HEK293T (cell line): ENCODE measurements at regions not wholly inside any gene's neighbourhood (a gene's known extent, or its start where the extent isn't known, plus 50 kb on each side); places are given as distances from the start of the nearest gene placed in this dataset.

Experiments used
- CTCF ChIA-PET: fragments of 350-600 bp; formaldehyde crosslinking; extraction: SDS; loops from one replicate; lab custom pipeline; 2021; ENCODE audit warnings: antibody characterized with exemption, inconsistent platforms; lab: Yijun Ruan, JAX
- POLR2A ChIA-PET: fragments of 350-600 bp; formaldehyde crosslinking; extraction: SDS; loops from one replicate; lab custom pipeline; 2020; ENCODE audit warnings: antibody characterized with exemption, inconsistent platforms; lab: Yijun Ruan, JAX
- DNase-seq: peaks from one replicate; pipeline ENCODE4 v3.0.0; 2012; ENCODE audit warnings: mixed read lengths; ENCODE audit errors: extremely low spot score
- ARNT ChIP-seq: fragments of 450-650 bp; IDR thresholded peaks from 2 replicates; pipeline ENCODE4 v1.6.1; 2017; ENCODE audit warnings: mild to moderate bottlenecking
- BHLHE40 ChIP-seq: fragments of 450-650 bp; IDR thresholded peaks from 2 replicates; pipeline ENCODE4 v1.6.1; 2016; ENCODE audit warnings: mild to moderate bottlenecking, moderate library complexity, borderline replicate concordance
- CTBP1 ChIP-seq: fragments of 450-650 bp; IDR thresholded peaks from 2 replicates; pipeline ENCODE4 v1.6.1; 2016; ENCODE audit warnings: borderline replicate concordance
- ELF4 ChIP-seq: fragments of 450-650 bp; IDR thresholded peaks from 2 replicates; pipeline ENCODE4 v1.6.1; 2017; ENCODE audit warnings: antibody characterized with exemption
- FOXA1 ChIP-seq: fragments of 450-650 bp; IDR thresholded peaks from 2 replicates; pipeline ENCODE4 v1.6.1; 2016; ENCODE audit warnings: mild to moderate bottlenecking
- FOXK2 ChIP-seq: fragments of 450-650 bp; IDR thresholded peaks from 2 replicates; pipeline ENCODE4 v1.6.1; 2016; ENCODE audit warnings: mild to moderate bottlenecking
- FOXM1 ChIP-seq: fragments of 450-650 bp; IDR thresholded peaks from 2 replicates; pipeline ENCODE4 v1.6.1; 2017; ENCODE audit warnings: mild to moderate bottlenecking, borderline replicate concordance
- HDGF ChIP-seq: fragments of 450-650 bp; IDR thresholded peaks from 2 replicates; pipeline ENCODE4 v1.6.1; 2017; ENCODE audit warnings: antibody characterized with exemption, borderline replicate concordance
- L3MBTL2 ChIP-seq: fragments of 450-650 bp; conservative IDR thresholded peaks from 2 replicates; pipeline ENCODE4 v1.6.1; 2016; ENCODE audit warnings: mild to moderate bottlenecking
- LEF1 ChIP-seq: fragments of 450-650 bp; IDR thresholded peaks from 2 replicates; pipeline ENCODE4 v1.6.1; 2017; ENCODE audit warnings: mild to moderate bottlenecking, borderline replicate concordance
- NFRKB ChIP-seq: fragments of 450-650 bp; IDR thresholded peaks from 2 replicates; pipeline ENCODE4 v1.6.1; 2016; ENCODE audit warnings: mild to moderate bottlenecking, moderate library complexity
- PKNOX1 ChIP-seq: fragments of 450-650 bp; IDR thresholded peaks from 2 replicates; pipeline ENCODE4 v1.6.1; 2016
- SP1 ChIP-seq: fragments of 450-650 bp; IDR thresholded peaks from 2 replicates; pipeline ENCODE4 v1.6.1; 2017
- SUZ12 ChIP-seq: fragments of 450-650 bp; IDR thresholded peaks from 2 replicates; pipeline ENCODE4 v1.6.1; 2016; ENCODE audit warnings: mild to moderate bottlenecking
- TARDBP ChIP-seq: fragments of 450-650 bp; IDR thresholded peaks from 2 replicates; pipeline ENCODE4 v1.6.1; 2016
- ZNF384 ChIP-seq: fragments of 450-650 bp; IDR thresholded peaks from 2 replicates; pipeline ENCODE4 v1.6.1; 2016

GRCh38 chr2:237167934-237168333 is 82.2 kb downstream of the COPS8 start:
- CTCF ChIA-PET: no interaction called here
- POLR2A ChIA-PET: no interaction called here
- TF ChIP-seq FOXK2 (no peak), L3MBTL2 (no peak), CTBP1 (no peak), SUZ12 (no peak), SP1 (no peak), PKNOX1 (no peak), ELF4 (no peak), FOXM1 (no peak), FOXA1 (no peak), HDGF (no peak), LEF1 (no peak)
- DNase-seq: no peak

DNA sequence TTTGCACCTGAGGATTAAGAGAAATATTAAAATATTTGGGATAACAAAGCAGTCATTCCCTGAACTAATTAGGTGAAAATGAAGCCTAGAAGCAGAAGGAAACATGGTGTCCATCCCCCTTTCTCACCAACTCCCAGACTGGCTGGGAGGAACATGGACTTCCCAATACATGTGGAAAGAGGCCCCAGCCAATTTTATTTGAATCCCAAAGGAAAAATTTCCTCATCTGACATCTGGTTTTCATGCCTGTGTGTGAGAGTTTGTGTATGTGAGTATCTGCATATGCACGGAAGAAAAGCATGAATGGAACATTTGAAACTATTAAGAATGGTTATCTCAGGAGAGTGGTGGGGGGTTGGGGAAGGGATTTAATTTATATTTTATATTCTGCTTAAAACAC is 84.3 kb downstream of the COPS8 start:
- DNase-seq: no peak
- POLR2A ChIA-PET: no interaction called here
- no peak for TF ChIP-seq LEF1
- CTCF ChIA-PET: no interaction called here

DNA sequence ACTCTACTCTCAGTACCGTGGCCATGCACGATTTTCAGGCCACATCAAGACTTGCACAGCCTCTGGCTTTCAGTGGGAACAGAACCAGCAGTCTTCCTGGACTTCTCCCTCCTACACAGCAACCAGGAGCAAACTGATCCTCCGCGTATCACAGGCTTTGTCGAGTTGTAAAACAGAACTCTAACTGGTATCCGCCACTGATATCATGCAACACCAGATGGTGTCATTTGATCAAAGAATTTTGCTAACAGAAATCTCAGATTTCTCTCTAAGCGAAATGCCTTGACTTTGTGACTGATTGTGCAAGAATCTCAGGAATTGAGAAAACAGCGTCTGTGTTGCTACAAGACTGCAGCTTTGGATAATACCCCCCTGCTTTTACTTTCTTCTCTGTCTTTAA is 85.7 kb downstream of the COPS8 start:
- CTCF ChIA-PET: no interaction called here
- DNase-seq: no peak
- TF ChIP-seq TARDBP: no peak
- no peak for TF ChIP-seq SUZ12
- no peak for TF ChIP-seq LEF1
- TF ChIP-seq PKNOX1: no peak
- TF ChIP-seq NFRKB: no peak
- POLR2A ChIA-PET: no interaction called here

- ChIA-PET CTCF (no interaction called here), POLR2A (no interaction called here)
- TF ChIP-seq BHLHE40: no peak
- TF ChIP-seq FOXK2: no peak
- TF ChIP-seq PKNOX1: no peak
- no peak for TF ChIP-seq ELF4
- TF ChIP-seq NFRKB: no peak
- no peak for TF ChIP-seq TARDBP
- TF ChIP-seq FOXM1: no peak
- TF ChIP-seq HDGF: no peak
- TF ChIP-seq L3MBTL2: no peak
- TF ChIP-seq SP1: no peak
- TF ChIP-seq CTBP1: no peak
- TF ChIP-seq SUZ12: no peak
- TF ChIP-seq ARNT: no peak
- no peak for TF ChIP-seq FOXA1
- no peak for TF ChIP-seq LEF1
- no peak for TF ChIP-seq ZNF384
- DNase-seq: no peak
These were observed 86.2 kb downstream of the COPS8 start for GRCh38 chr2:237171881-237172280.

- ChIA-PET CTCF (no interaction called here), POLR2A (no interaction called here)
- DNase-seq: no peak
- no peak for TF ChIP-seq TARDBP
- no peak for TF ChIP-seq PKNOX1
- TF ChIP-seq ELF4: no peak
- no peak for TF ChIP-seq SUZ12
These were observed 91.4 kb downstream of the COPS8 start for GRCh38 chr2:237177052-237177451.

DNA sequence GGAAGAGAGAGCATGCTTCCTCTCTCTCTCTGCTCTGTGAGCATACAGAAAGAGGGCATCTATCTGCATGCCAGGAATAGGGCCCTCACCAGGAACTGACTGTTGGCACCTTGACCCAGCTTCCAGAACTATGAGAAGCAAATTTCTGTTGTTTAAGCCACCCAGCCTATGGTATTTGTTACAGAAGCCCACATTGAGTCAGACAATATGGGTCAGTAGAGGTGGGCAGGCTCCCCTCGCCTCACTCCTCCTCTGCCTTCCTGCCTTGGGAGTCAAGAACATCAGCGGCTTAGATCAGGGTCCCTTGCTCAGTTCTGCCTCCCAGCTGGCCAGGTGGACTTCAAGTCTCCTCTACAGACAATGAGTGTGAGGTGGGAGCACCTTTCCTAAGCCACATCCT is 92.3 kb downstream of the COPS8 start:
- ChIA-PET CTCF (no interaction called here), POLR2A (no interaction called here)
- DNase-seq: no peak
- no peak for TF ChIP-seq CTBP1
- TF ChIP-seq LEF1: no peak
- no peak for TF ChIP-seq FOXK2
- TF ChIP-seq NFRKB: no peak
- TF ChIP-seq L3MBTL2: no peak
- no peak for TF ChIP-seq FOXM1
- no peak for TF ChIP-seq SUZ12
- TF ChIP-seq TARDBP: no peak
- no peak for TF ChIP-seq ZNF384
- TF ChIP-seq ELF4: no peak
- no peak for TF ChIP-seq PKNOX1

- no peak for DNase-seq
- CTCF ChIA-PET: no interaction called here
These were observed 92.7 kb downstream of the COPS8 start for GRCh38 chr2:237178396-237178795.

More at GRCh38 chr2:237178396-237178795, 92.7 kb downstream of the COPS8 start:
- TF ChIP-seq LEF1: no peak
- no peak for TF ChIP-seq CTBP1
- TF ChIP-seq SP1: no peak
- TF ChIP-seq BHLHE40: no peak
- no peak for TF ChIP-seq FOXA1
- TF ChIP-seq SUZ12: no peak
- POLR2A ChIA-PET: no interaction called here
